Epithelial cell of proximal tubule (primary cell): ENCODE measurements at regions not wholly inside any gene's neighbourhood (a gene's known extent, or its start where the extent isn't known, plus 50 kb on each side); places are given as distances from the start of the nearest gene placed in this dataset.

ENCODE experiments used
- DNase-seq: peaks from one replicate; pipeline ENCODE4 v3.0.0-alpha.2; 2011; ENCODE audit warnings: low read depth
- H3K4me3 ChIP-seq: 2 replicates; pipeline ENCODE4 v1.5.1; 2011; ENCODE audit warnings: low read depth, mild to moderate bottlenecking, low read length
- TF ChIP-seq, protein P1 (sequence below): conservative IDR thresholded peaks from 2 replicates; pipeline ENCODE4 v1.5.1; 2012; ENCODE audit warnings: low read depth, mild to moderate bottlenecking, low read length

DNA sequence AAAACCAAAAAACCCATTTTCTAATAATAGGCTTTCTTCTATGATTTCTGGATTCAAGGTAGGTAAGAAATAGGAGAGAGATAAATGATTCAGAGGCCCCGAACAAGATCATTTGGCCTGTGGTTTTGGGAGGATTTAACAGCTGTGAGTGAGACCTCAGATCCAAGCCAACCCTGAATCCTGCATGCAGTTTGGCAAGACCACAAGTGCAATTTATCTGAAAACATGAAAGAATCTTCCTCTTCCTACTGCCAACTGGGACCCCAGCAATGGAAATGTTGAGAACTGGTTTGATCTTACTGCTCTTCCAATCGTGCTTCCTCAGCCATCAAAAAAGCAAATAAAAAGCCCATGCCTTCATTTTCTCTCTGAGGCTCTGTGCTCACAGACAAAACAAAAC lies 519.7 kb upstream of the TBX3 start:
- H3K4me3 ChIP-seq, result no peak overlapping the region
- TF ChIP-seq, protein P1, sequence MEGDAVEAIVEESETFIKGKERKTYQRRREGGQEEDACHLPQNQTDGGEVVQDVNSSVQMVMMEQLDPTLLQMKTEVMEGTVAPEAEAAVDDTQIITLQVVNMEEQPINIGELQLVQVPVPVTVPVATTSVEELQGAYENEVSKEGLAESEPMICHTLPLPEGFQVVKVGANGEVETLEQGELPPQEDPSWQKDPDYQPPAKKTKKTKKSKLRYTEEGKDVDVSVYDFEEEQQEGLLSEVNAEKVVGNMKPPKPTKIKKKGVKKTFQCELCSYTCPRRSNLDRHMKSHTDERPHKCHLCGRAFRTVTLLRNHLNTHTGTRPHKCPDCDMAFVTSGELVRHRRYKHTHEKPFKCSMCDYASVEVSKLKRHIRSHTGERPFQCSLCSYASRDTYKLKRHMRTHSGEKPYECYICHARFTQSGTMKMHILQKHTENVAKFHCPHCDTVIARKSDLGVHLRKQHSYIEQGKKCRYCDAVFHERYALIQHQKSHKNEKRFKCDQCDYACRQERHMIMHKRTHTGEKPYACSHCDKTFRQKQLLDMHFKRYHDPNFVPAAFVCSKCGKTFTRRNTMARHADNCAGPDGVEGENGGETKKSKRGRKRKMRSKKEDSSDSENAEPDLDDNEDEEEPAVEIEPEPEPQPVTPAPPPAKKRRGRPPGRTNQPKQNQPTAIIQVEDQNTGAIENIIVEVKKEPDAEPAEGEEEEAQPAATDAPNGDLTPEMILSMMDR, result no peak
- no peak for DNase-seq

DNA sequence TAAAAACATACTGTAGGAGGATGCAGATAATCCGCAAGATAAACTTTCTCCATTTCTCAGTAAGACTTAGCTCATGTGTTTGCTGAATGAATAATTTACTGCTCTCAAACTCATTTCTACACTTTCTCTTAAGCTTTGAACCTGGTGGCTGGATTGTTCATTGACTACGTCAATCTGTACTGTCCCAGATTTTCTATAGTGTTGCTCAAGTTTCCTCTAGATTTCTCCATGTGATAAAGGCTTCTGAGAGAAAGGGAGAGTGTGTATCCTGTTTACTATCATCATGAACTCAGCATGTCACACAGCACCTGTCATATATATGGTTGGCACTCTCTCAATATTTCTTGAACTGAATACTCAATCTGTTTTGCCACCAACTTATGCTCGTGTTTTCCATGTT lies 518.0 kb upstream of the TBX3 start:
- no peak for DNase-seq
- H3K4me3 ChIP-seq, result no peak overlapping the region
- TF ChIP-seq, protein P1, result no peak

DNA sequence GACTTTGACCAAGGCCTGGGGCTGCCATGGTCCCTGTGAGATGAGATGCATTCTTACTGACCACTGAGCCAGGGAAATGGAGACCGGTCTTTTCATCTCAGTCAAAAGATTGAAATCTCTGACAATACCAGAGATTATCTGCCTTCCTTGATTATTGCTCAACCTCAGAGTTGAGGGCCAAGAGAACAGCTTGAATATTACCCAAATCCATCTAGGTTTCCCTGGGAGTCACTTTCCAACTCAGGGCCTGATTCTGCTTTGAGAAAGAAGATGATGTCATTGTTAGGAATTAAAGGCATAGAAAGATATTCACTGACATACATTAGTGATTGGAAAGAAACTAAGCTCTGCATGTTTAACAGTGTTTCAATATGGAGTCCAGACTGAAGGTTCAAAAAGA lies 515.9 kb upstream of the TBX3 start:
- TF ChIP-seq, protein P1, result no peak
- no peak overlapping the region for H3K4me3 ChIP-seq
- no peak for DNase-seq

DNA sequence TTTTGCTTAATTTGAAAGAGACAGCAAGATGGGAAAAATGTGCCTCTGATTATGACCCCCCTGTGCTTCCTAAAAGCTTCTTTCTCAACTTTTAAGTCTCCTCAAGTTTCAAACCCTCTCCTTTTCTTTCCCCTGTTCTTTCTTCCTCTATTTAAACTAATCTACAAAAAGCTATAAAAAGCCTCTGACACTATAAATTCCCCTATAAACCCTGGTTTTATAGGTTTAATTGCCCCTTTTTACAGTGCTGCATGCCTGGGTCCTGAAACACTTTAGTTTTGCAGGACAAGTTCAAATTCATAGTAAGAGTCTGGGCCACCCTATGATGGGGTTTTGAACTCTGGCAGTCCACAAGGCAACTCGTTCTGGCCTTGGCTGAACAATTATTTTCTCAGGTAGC lies 510.9 kb upstream of the TBX3 start:
- no peak overlapping the region for H3K4me3 ChIP-seq
- DNase-seq, result no peak
- TF ChIP-seq, protein P1, result no peak

DNA sequence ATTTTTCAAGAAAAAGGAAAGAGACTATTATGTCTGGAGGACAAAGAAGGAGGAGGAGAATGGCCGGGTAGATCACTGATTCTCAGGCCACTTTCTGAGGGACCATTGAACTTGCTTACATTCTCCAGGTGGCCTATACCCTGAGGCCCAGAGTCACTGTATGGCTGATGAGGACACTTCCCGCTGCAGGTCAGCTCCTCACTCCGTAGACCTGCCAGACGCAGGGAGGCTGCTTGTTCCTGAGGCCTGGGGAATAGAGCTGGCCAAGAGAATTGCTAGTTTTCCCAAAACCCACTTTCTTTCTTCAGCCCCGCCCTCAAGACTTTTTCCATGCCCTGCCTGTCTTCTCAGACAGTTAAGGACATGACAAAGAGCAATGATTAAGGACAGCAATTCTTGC lies 510.5 kb upstream of the TBX3 start:
- no peak overlapping the region for H3K4me3 ChIP-seq
- no peak for DNase-seq
- TF ChIP-seq, protein P1, result no peak

DNA sequence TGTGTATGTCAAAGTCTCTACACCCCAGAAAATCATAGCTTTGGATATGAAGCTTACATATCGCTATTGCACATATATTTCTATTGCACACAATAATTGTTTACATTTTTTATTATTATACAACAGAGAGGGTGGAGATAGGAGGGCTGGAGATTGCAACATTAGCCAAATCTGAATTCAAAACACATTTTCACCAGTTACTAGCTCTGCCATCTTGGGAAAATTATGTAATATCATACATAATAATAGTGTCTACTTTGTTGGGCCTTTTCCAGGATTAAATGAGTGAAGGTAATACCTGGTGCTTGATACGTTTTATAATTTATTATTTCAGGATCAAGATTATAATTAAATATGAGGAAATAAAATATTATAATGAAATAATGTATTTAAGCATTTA lies 507.4 kb upstream of the TBX3 start:
- no peak for DNase-seq
- no peak overlapping the region for H3K4me3 ChIP-seq
- TF ChIP-seq, protein P1, result no peak

DNA sequence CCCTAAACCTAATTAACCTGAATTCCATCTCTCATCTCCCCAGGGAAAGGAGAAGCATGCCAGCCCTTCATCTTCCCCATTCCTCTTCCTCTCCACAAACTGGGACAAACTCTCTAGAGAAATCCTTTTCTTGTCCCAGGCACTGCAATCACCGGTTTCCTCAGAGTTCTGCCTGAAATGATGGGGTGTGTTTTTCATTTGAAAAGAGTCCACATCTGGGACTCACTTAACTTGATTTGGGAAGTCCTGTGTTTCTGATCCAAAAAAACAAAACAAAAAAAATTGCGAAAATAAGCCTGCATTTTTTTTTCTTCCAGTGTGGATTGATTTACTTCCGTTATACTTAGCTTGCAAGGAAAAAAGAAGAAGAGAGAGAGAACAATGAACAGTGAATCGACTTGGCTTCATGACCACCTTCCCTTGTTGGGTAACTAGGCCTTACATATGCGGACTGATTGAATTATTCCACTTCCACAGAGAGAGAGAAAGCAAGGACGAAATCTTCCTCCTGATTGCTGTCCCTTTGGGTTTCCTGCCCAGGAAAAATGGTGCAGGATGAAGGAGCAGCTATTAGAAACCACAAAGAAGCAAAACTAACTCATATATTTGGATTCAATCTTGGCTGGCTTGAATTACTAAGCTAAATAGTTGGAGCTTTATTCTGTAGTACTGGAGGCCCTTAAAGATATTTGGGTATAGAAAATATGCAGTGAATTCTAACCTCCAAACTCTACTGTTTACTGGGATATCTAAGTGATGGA lies 506.2 kb upstream of the TBX3 start:
- TF ChIP-seq, protein P1, result no peak
- H3K4me3 ChIP-seq, result no peak overlapping the region
- DNase-seq, result no peak
